MM.1S (cell line): ENCODE measurements at regions not wholly inside any gene's neighbourhood (a gene's known extent, or its start where the extent isn't known, plus 50 kb on each side); places are given as distances from the start of the nearest gene placed in this dataset.

Source experiments
- DNase-seq: peaks from one replicate; pipeline ENCODE4 v3.0.0-alpha.2; 2015
- H2AFZ ChIP-seq: fragments of 300-600 bp; sonication (generic); 2 replicates; pipeline ENCODE4 v1.6.0; 2016; ENCODE audit warnings: antibody characterized with exemption, low read length
- H3F3A ChIP-seq: fragments of 300-600 bp; sonication (generic); 2 replicates; pipeline ENCODE4 v1.6.1; 2016; ENCODE audit warnings: mild to moderate bottlenecking, antibody characterized with exemption, low read length, moderate library complexity, mixed read lengths; ENCODE audit not compliant: insufficient read depth
- H3K27ac ChIP-seq: fragments of 300-600 bp; sonication (generic); 2 replicates; pipeline ENCODE4 v1.5.1; 2016; ENCODE audit warnings: mild to moderate bottlenecking, low read length
- H3K27me3 ChIP-seq: fragments of 300-600 bp; sonication (generic); replicated peaks from 2 replicates; pipeline ENCODE4 v1.6.0; 2016; ENCODE audit warnings: low read length; ENCODE audit not compliant: insufficient read depth
- H3K36me3 ChIP-seq: fragments of 300-600 bp; sonication (generic); replicated peaks from 2 replicates; pipeline ENCODE4 v1.6.1; 2016; ENCODE audit warnings: mild to moderate bottlenecking, low read length, mixed read lengths; ENCODE audit not compliant: insufficient read depth
- H3K4me1 ChIP-seq: fragments of 300-600 bp; sonication (generic); 2 replicates; pipeline ENCODE4 v1.6.1; 2016; ENCODE audit warnings: low read length, mixed read lengths
- H3K4me2 ChIP-seq: fragments of 300-600 bp; sonication (generic); 2 replicates; pipeline ENCODE4 v1.6.0; 2016; ENCODE audit warnings: low read depth, low read length
- H3K4me3 ChIP-seq: fragments of 300-600 bp; sonication (generic); 2 replicates; pipeline ENCODE4 v1.5.1; 2016; ENCODE audit warnings: low read length, mixed read lengths
- H3K79me2 ChIP-seq: fragments of 300-600 bp; sonication (generic); 2 replicates; pipeline ENCODE4 v1.6.1; 2016; ENCODE audit warnings: mixed run types, low read length, mixed read lengths
- H3K9ac ChIP-seq: fragments of 300-600 bp; sonication (generic); 2 replicates; pipeline ENCODE4 v1.6.1; 2016; ENCODE audit warnings: low read length, mixed read lengths
- H3K9me2 ChIP-seq: fragments of 300-600 bp; sonication (generic); replicated peaks from 2 replicates; pipeline ENCODE4 v1.6.1; 2016; ENCODE audit warnings: mild to moderate bottlenecking, low read length, mixed read lengths; ENCODE audit not compliant: insufficient read depth
- H3K9me3 ChIP-seq: fragments of 300-600 bp; sonication (generic); replicated peaks from 2 replicates; pipeline ENCODE4 v1.6.1; 2016; ENCODE audit warnings: mild to moderate bottlenecking, low read length, mixed read lengths; ENCODE audit not compliant: insufficient read depth
- H4K20me1 ChIP-seq: fragments of 300-600 bp; sonication (generic); 2 replicates; pipeline ENCODE4 v1.6.1; 2016; ENCODE audit warnings: mild to moderate bottlenecking, low read length, moderate library complexity, mixed read lengths; ENCODE audit not compliant: insufficient read depth
- EZH2 ChIP-seq: fragments of 300-600 bp; sonication (generic); optimal IDR thresholded peaks from 2 replicates; pipeline ENCODE3; 2017; ENCODE audit warnings: low read depth, mild to moderate bottlenecking, antibody characterized with exemption, low read length, mixed read lengths
- EZH2phosphoT487 ChIP-seq: fragments of 300-600 bp; sonication (generic); IDR thresholded peaks from 2 replicates; pipeline ENCODE4 v1.6.1; 2018; ENCODE audit warnings: antibody characterized with exemption, low read length
- TF ChIP-seq, protein P1 (sequence below): fragments of 300-600 bp; sonication (generic); IDR thresholded peaks from 2 replicates; pipeline ENCODE4 v1.5.1; 2016; ENCODE audit warnings: antibody characterized with exemption, low read length, mixed read lengths

- H3K79me2 ChIP-seq, result no peaks in the 10 kb centered on the region
- no peaks in the 10 kb centered on the region for H3K36me3 ChIP-seq
- H3K27ac ChIP-seq, result no peak overlapping the region
- no peaks in the 10 kb centered on the region for H3F3A ChIP-seq
- no peak overlapping the region for H3K4me3 ChIP-seq
- DNase-seq, result no peak
- H3K9me3 ChIP-seq, result no peaks in the 10 kb centered on the region
- no peak overlapping the region for H3K9ac ChIP-seq
- no peaks in the 10 kb centered on the region for H4K20me1 ChIP-seq
- H3K4me2 ChIP-seq, result no peak overlapping the region
- no peaks in the 10 kb centered on the region for H3K4me1 ChIP-seq
- H3K27me3 ChIP-seq, result peaks cover 100% of the 10 kb centered on the region
- H2AFZ ChIP-seq, result no peak overlapping the region
- TF ChIP-seq, protein P1, sequence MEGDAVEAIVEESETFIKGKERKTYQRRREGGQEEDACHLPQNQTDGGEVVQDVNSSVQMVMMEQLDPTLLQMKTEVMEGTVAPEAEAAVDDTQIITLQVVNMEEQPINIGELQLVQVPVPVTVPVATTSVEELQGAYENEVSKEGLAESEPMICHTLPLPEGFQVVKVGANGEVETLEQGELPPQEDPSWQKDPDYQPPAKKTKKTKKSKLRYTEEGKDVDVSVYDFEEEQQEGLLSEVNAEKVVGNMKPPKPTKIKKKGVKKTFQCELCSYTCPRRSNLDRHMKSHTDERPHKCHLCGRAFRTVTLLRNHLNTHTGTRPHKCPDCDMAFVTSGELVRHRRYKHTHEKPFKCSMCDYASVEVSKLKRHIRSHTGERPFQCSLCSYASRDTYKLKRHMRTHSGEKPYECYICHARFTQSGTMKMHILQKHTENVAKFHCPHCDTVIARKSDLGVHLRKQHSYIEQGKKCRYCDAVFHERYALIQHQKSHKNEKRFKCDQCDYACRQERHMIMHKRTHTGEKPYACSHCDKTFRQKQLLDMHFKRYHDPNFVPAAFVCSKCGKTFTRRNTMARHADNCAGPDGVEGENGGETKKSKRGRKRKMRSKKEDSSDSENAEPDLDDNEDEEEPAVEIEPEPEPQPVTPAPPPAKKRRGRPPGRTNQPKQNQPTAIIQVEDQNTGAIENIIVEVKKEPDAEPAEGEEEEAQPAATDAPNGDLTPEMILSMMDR, result no peak
- TF ChIP-seq EZH2phosphoT487 (no peak), EZH2 (no peak)
- H3K9me2 ChIP-seq, result no peaks in the 10 kb centered on the region
These were observed 67.9 kb downstream of the METRNL start for GRCh38 chr17:83147280-83147679.

GRCh38 chr17:83148317-83149028, 69.1 kb downstream of the METRNL start:
- DNase-seq, result no peak
- H3K9me3 ChIP-seq, result no peaks in the 10 kb centered on the region
- H3K36me3 ChIP-seq, result no peaks in the 10 kb centered on the region
- no peaks in the 10 kb centered on the region for H3K79me2 ChIP-seq
- no peaks in the 10 kb centered on the region for H4K20me1 ChIP-seq
- no peak overlapping the region for H2AFZ ChIP-seq
- no peaks in the 10 kb centered on the region for H3K4me1 ChIP-seq
- no peak overlapping the region for H3K4me3 ChIP-seq
- no peaks in the 10 kb centered on the region for H3K9me2 ChIP-seq
- H3K4me2 ChIP-seq, result no peak overlapping the region
- no peaks in the 10 kb centered on the region for H3F3A ChIP-seq
- no peak overlapping the region for H3K27ac ChIP-seq
- no peak overlapping the region for H3K9ac ChIP-seq
- no peak for TF ChIP-seq EZH2phosphoT487
- TF ChIP-seq, protein P1, result no peak
- TF ChIP-seq EZH2, result no peak
- H3K27me3 ChIP-seq, result peaks cover 100% of the 10 kb centered on the region

GRCh38 chr17:83149029-83149725, 69.8 kb downstream of the METRNL start:
- no peak overlapping the region for H3K9ac ChIP-seq
- H3K9me2 ChIP-seq, result no peaks in the 10 kb centered on the region
- no peaks in the 10 kb centered on the region for H3K79me2 ChIP-seq
- H3F3A ChIP-seq, result no peaks in the 10 kb centered on the region
- H3K27ac ChIP-seq, result no peak overlapping the region
- H3K4me2 ChIP-seq, result no peak overlapping the region
- no peaks in the 10 kb centered on the region for H3K9me3 ChIP-seq
- no peak for DNase-seq
- H3K27me3 ChIP-seq, result peaks cover 100% of the 10 kb centered on the region
- H4K20me1 ChIP-seq, result no peaks in the 10 kb centered on the region
- TF ChIP-seq EZH2phosphoT487 (no peak), EZH2 (no peak)
- TF ChIP-seq, protein P1, result no peak
- no peak overlapping the region for H2AFZ ChIP-seq
- no peaks in the 10 kb centered on the region for H3K36me3 ChIP-seq
- no peaks in the 10 kb centered on the region for H3K4me1 ChIP-seq
- H3K4me3 ChIP-seq, result no peak overlapping the region
